ENCODE measurements at regions not wholly inside any gene's neighbourhood (a gene's known extent, or its start where the extent isn't known, plus 50 kb on each side); places are given as distances from the start of the nearest gene placed in this dataset.

GRCh38 chr3:72227486-72228070 lies 442.6 kb upstream of the PROK2 start (continued):
- no peak for TF ChIP-seq CHD7 (IDR thresholded peaks at IDR 0.05; ENCODE audit: insufficient replicate concordance, low read length)
- no peak for TF ChIP-seq CBX8 (IDR thresholded peaks at IDR 0.05; ENCODE audit: borderline replicate concordance, low read depth, low read length)
- no peak for TF ChIP-seq TCF12 (IDR thresholded peaks at IDR 0.05; ENCODE audit: low read depth, low read length)
- no peak for TF ChIP-seq RNF2 (IDR thresholded peaks at IDR 0.05; ENCODE audit: borderline replicate concordance, low read depth, low read length, missing control alignments, poor library complexity, severe bottlenecking)
- no peak for TF ChIP-seq GTF2F1 (IDR thresholded peaks at IDR 0.05; ENCODE audit: borderline replicate concordance, low read depth, low read length)
- no peak for TF ChIP-seq KDM1A (IDR thresholded peaks at IDR 0.05; ENCODE audit: borderline replicate concordance, low read length)
- TF ChIP-seq SRF (IDR thresholded peaks at IDR 0.05; ENCODE audit: low read depth, low read length), result no peak
- TF ChIP-seq CEBPB (IDR thresholded peaks at IDR 0.05; ENCODE audit: low read depth, low read length), result no peak
- TF ChIP-seq ASH2L (IDR thresholded peaks at IDR 0.05; ENCODE audit: low read length), result no peak
- TF ChIP-seq POLR2AphosphoS5 (IDR thresholded peaks at IDR 0.05; ENCODE audit: low read depth, low read length), result no peak
- TF ChIP-seq SIRT6 (IDR thresholded peaks at IDR 0.05; ENCODE audit: low read length), result no peak

All from H1 (cell line).